Epithelial cell of esophagus (primary cell): ENCODE measurements at regions not wholly inside any gene's neighbourhood (a gene's known extent, or its start where the extent isn't known, plus 50 kb on each side); places are given as distances from the start of the nearest gene placed in this dataset.

ENCODE experiments used
- DNase-seq: peaks from one replicate; pipeline ENCODE4 v3.0.0; 2010; ENCODE audit warnings: low read depth
- H3K4me3 ChIP-seq: 2 replicates; pipeline ENCODE4 v1.5.1; 2011; ENCODE audit warnings: mild to moderate bottlenecking, low read length, control low read depth
- CTCF ChIP-seq: IDR thresholded peaks from 2 replicates; pipeline ENCODE4 v1.5.1; 2011; ENCODE audit warnings: low read depth, mild to moderate bottlenecking, low read length, control low read depth, inconsistent platforms; ENCODE audit not compliant: insufficient read depth; ENCODE audit errors: missing control alignments

DNA sequence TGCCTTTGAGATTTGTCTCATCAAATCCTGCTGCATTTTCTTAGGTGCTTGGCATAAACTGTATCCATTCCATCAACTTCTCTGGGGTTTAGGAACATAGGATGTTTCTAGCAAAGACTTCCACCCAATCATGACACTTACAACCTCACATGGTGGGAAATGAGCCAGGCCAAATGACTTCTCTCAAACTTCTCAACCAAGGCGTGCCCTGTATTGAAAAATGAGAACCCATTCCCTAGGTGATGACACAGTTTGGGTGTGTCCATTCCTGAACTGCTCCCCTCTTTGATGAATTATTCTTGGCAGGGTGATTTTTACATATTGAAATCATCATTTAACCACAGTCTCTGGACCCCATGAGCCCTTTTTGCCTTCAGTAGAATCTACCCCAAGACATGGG, 161.1 kb downstream of the EN1 start:
- no peak overlapping the region for H3K4me3 ChIP-seq
- DNase-seq: peak; percentile 56
- no peak for TF ChIP-seq CTCF

GRCh38 chr2:118683460-118683859, 164.0 kb downstream of the EN1 start:
- no peak overlapping the region for H3K4me3 ChIP-seq
- no peak for DNase-seq
- TF ChIP-seq CTCF: no peak

DNA sequence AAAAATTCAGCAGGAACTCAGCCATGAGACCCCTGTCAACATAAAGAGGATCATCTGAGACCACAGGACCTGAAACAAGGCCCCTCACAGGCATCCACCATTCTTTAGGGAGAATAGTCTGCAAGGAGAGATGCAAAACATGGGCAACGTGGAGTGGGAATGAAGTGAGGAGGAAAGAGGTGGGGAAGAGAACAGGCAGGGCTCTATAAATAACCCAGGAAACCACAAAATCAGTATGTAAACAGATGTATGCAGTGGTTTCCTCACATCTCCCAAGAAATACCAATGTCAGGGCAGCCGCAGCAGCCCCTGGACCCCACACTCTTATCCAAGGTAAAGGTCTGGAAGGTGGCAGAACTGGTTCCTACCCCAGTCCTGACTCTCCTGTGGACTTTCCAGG, 168.5 kb downstream of the EN1 start:
- DNase-seq: no peak
- no peak overlapping the region for H3K4me3 ChIP-seq
- TF ChIP-seq CTCF: no peak

DNA sequence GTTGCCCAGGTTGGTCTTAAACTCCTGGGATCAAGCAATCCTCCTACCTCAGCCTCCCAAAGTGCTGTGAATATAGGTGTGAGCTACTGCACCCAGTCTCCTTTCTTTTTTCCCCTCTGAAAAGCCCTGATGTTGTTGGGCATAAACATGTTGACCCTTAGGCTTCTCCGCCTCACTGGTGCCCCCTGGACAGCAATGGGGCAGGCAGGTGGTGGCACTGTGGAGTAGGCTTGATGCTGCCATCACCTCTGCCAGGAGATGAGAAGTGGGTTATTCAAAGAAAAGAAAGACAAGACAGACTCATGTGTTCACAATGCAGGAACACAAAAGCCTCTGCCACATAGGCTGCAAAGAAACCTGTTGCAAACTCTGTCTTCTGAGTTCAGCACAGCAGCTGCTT, 169.9 kb downstream of the EN1 start:
- TF ChIP-seq CTCF: no peak
- H3K4me3 ChIP-seq: no peak overlapping the region
- no peak for DNase-seq

- no peak for TF ChIP-seq CTCF
- no peak overlapping the region for H3K4me3 ChIP-seq
- DNase-seq: no peak
Observed at GRCh38 chr2:118675531-118675930, 171.9 kb downstream of the EN1 start.

DNA sequence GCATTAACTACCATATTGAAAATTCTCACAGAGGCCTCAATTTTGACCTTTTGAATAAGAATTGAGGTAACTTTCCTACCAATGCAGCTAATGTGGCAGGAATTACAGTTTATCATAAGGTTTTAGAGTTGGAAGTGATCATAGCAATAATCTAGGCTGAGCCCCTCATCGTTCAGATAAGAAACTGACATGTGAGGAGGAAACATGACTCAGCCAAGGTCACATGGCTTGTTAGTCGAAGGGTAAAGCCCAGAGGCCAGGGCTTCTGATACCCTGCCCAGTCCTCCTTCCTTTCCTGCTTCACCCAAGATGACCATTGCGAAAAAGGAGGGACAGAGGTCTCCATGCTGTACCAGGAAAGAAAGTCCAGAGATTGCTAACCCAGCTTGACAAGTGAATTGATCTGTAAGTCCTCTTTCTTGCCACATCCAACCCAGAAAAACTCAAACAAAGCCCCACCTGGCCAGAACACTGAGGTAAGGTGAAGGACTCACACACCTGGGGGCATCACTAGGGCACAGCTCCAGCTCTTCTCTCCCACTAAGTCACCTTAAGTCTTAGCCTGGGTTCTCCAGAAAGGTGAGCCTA, 174.8 kb downstream of the EN1 start:
- no peak overlapping the region for H3K4me3 ChIP-seq
- no peak for DNase-seq
- no peak for TF ChIP-seq CTCF

- no peak for DNase-seq
- H3K4me3 ChIP-seq: no peak overlapping the region
- no peak for TF ChIP-seq CTCF
Observed at GRCh38 chr2:118671701-118672454, 175.6 kb downstream of the EN1 start.
